Erythroblast (primary cell): ENCODE measurements at regions not wholly inside any gene's neighbourhood (a gene's known extent, or its start where the extent isn't known, plus 50 kb on each side); places are given as distances from the start of the nearest gene placed in this dataset.

Source experiments
- DNase-seq, 2 experiments: peaks; one replicate each; lab custom pipeline; 2025; lab: John Stamatoyannopoulos, UW
- GATA1 ChIP-seq: IDR thresholded peaks from 2 replicates; pipeline ENCODE4 v1.6.1; 2011; ENCODE audit warnings: low read depth, mild to moderate bottlenecking, control low read depth, low read length, moderate library complexity
- POLR2A ChIP-seq: IDR thresholded peaks from 2 replicates; pipeline ENCODE4 v1.6.1; 2011; ENCODE audit warnings: mild to moderate bottlenecking, low read length

- no peak for DNase-seq
- TF ChIP-seq GATA1 (no peak), POLR2A (no peak)
Observed at GRCh38 chr7:81433692-81434331, 336.0 kb downstream of the HGF start.

GRCh38 chr7:81433206-81433605 is 336.6 kb downstream of the HGF start:
- no peak for TF ChIP-seq GATA1
- TF ChIP-seq POLR2A = no peak
- DNase-seq = no peak

GRCh38 chr7:81430761-81431160 is 339.1 kb downstream of the HGF start:
- no peak for DNase-seq
- no peak for TF ChIP-seq GATA1
- no peak for TF ChIP-seq POLR2A

GRCh38 chr7:81430150-81430549 is 339.7 kb downstream of the HGF start:
- TF ChIP-seq GATA1 = no peak
- no peak for TF ChIP-seq POLR2A
- no peak for DNase-seq

GRCh38 chr7:81427461-81427860 is 342.4 kb downstream of the HGF start:
- TF ChIP-seq POLR2A = no peak
- no peak for TF ChIP-seq GATA1
- DNase-seq = no peak

GRCh38 chr7:81420526-81421226 is 349.2 kb downstream of the HGF start:
- no peak for TF ChIP-seq GATA1
- no peak for TF ChIP-seq POLR2A
- DNase-seq = no peak

GRCh38 chr7:81419731-81420130 is 350.1 kb downstream of the HGF start:
- DNase-seq = no peak
- TF ChIP-seq GATA1 = no peak

GRCh38 chr7:81416659-81417058 is 353.2 kb downstream of the HGF start:
- DNase-seq = no peak
- TF ChIP-seq GATA1 (no peak), POLR2A (no peak)

- TF ChIP-seq POLR2A (no peak), GATA1 (no peak)
- no peak for DNase-seq
Observed at GRCh38 chr7:81415181-81415580, 354.7 kb downstream of the HGF start.

- TF ChIP-seq GATA1 (no peak), POLR2A (no peak)
Observed at GRCh38 chr7:81414411-81414810, 355.4 kb downstream of the HGF start.

GRCh38 chr7:81410471-81411117 is 359.3 kb downstream of the HGF start:
- TF ChIP-seq POLR2A (no peak), GATA1 (no peak)
- DNase-seq = no peak

More at GRCh38 chr7:81414411-81414810, 355.4 kb downstream of the HGF start:
- DNase-seq = no peak

GRCh38 chr7:81408728-81409127 is 361.1 kb downstream of the HGF start:
- no peak for DNase-seq
- no peak for TF ChIP-seq GATA1
- TF ChIP-seq POLR2A = no peak

- TF ChIP-seq GATA1 = no peak
- no peak for TF ChIP-seq POLR2A
- no peak for DNase-seq
Observed at GRCh38 chr7:81407094-81407493, 362.8 kb downstream of the HGF start.

- no peak for DNase-seq
- no peak for TF ChIP-seq POLR2A
- TF ChIP-seq GATA1 = no peak
Observed at GRCh38 chr7:81404669-81405068, 365.2 kb downstream of the HGF start.
